Inflammatory macrophage (primary cell): ENCODE measurements at regions not wholly inside any gene's neighbourhood (a gene's known extent, or its start where the extent isn't known, plus 50 kb on each side); places are given as distances from the start of the nearest gene placed in this dataset.

Source experiments
- DNase-seq, 2 donors: peaks; one replicate each; pipeline ENCODE4 v3.0.0-alpha.2; 2020 to 2022

GRCh38 chr9:108483676-108484075 is 372.1 kb downstream of the ACTL7B start:
- no peak for DNase-seq

GRCh38 chr9:108479989-108480652 is 375.7 kb downstream of the ACTL7B start:
- no peak for DNase-seq

- peak; percentile 64 to 74 for DNase-seq
These were observed 377.1 kb downstream of the ACTL7B start for GRCh38 chr9:108478431-108479332.

GRCh38 chr9:108477529-108478006 is 378.2 kb downstream of the ACTL7B start:
- peak; percentile 69 to 73 for DNase-seq

- no peak for DNase-seq
These were observed 379.2 kb downstream of the ACTL7B start for GRCh38 chr9:108476574-108476973.

GRCh38 chr9:108475813-108476212 is 380.0 kb downstream of the ACTL7B start:
- no peak for DNase-seq

- DNase-seq, result no peak
These were observed 381.4 kb downstream of the ACTL7B start for GRCh38 chr9:108474356-108474755.

- DNase-seq, result no peak
These were observed 382.3 kb downstream of the ACTL7B start for GRCh38 chr9:108473209-108474112.

GRCh38 chr9:108469654-108470053 is 386.1 kb downstream of the ACTL7B start:
- peak; percentile 92 to 96 for DNase-seq

- peak; percentile 67 to 72 for DNase-seq
These were observed 387.4 kb downstream of the ACTL7B start for GRCh38 chr9:108468364-108468763.

- DNase-seq, result no peak
These were observed 388.0 kb downstream of the ACTL7B start for GRCh38 chr9:108467653-108468324.

- DNase-seq, result no peak
These were observed 388.6 kb downstream of the ACTL7B start for GRCh38 chr9:108467161-108467560.

- no peak for DNase-seq
These were observed 389.5 kb downstream of the ACTL7B start for GRCh38 chr9:108466304-108466703.

GRCh38 chr9:108463932-108464606 is 391.7 kb downstream of the ACTL7B start:
- no peak for DNase-seq

GRCh38 chr9:108456903-108457302 is 398.9 kb downstream of the ACTL7B start:
- DNase-seq, result no peak

- DNase-seq, result no peak
These were observed 410.2 kb downstream of the ACTL7B start for GRCh38 chr9:108445431-108446071.

GRCh38 chr9:108444400-108445358 is 411.1 kb downstream of the ACTL7B start:
- DNase-seq, result no peak

GRCh38 chr9:108443741-108444140 is 412.0 kb downstream of the ACTL7B start:
- no peak for DNase-seq

- no peak for DNase-seq
These were observed 412.7 kb downstream of the ACTL7B start for GRCh38 chr9:108443019-108443633.
